ENCODE measurements at regions not wholly inside any gene's neighbourhood (a gene's known extent, or its start where the extent isn't known, plus 50 kb on each side); places are given as distances from the start of the nearest gene placed in this dataset.
"Not testable (repeated sequence)": the region's sequence is repeated elsewhere in the genome, so short reads cannot be mapped to it uniquely, and the experiment has no call there.

- no peak for DNase-seq
Observed at GRCh38 chr5:142402752-142403318, 78.0 kb upstream of the SPRY4 start.

GRCh38 chr5:142400415-142400814 is 75.6 kb upstream of the SPRY4 start:
- DNase-seq = no peak

GRCh38 chr5:142399891-142400290 is 75.1 kb upstream of the SPRY4 start:
- no peak for DNase-seq

GRCh38 chr5:142398730-142399055 is 73.9 kb upstream of the SPRY4 start:
- no peak for DNase-seq

- not testable (repeated sequence) for DNase-seq
Observed at GRCh38 chr5:142398011-142398729, 73.3 kb upstream of the SPRY4 start.

- no peak for DNase-seq
Observed at GRCh38 chr5:142397178-142397577, 72.4 kb upstream of the SPRY4 start.

GRCh38 chr5:142396436-142397038 is 71.7 kb upstream of the SPRY4 start:
- no peak for DNase-seq

GRCh38 chr5:142395334-142395733 is 70.5 kb upstream of the SPRY4 start:
- DNase-seq = no peak

- no peak for DNase-seq
Observed at GRCh38 chr5:142391058-142391845, 66.4 kb upstream of the SPRY4 start.

- DNase-seq = no peak
Observed at GRCh38 chr5:142390334-142390733, 65.5 kb upstream of the SPRY4 start.

- DNase-seq = no peak
Observed at GRCh38 chr5:142388696-142389095, 63.9 kb upstream of the SPRY4 start.

- DNase-seq = no peak
Observed at GRCh38 chr5:142387024-142387682, 62.3 kb upstream of the SPRY4 start.

- DNase-seq = no peak
Observed at GRCh38 chr5:142386137-142387023, 61.6 kb upstream of the SPRY4 start.

GRCh38 chr5:142385194-142385593 is 60.4 kb upstream of the SPRY4 start:
- DNase-seq = no peak

- DNase-seq = no peak
Observed at GRCh38 chr5:142384014-142384413, 59.2 kb upstream of the SPRY4 start.

- DNase-seq = no peak
Observed at GRCh38 chr5:142382186-142382585, 57.4 kb upstream of the SPRY4 start.

- DNase-seq = no peak
Observed at GRCh38 chr5:142378737-142379634, 54.2 kb upstream of the SPRY4 start.

GRCh38 chr5:142375944-142376411 is 51.2 kb upstream of the SPRY4 start:
- no peak for DNase-seq
